ENCODE measurements at regions not wholly inside any gene's neighbourhood (a gene's known extent, or its start where the extent isn't known, plus 50 kb on each side); places are given as distances from the start of the nearest gene placed in this dataset.
A peak's percentile ranks its signal among the peaks of the same experiment; 100 is the strongest.

- Histone ChIP-seq H3K9ac (ENCODE audit: insufficient read depth, low read length) (no peak overlapping the region), H3K4me3 (replicated peaks in 1 of 4; ENCODE audit: control extremely low read depth in 1 of 4, insufficient read depth in 1 of 4, low read depth in 3 of 4, low read length in 4 of 4) (peak overlapping the region; percentile 33 to 60 (median 36)), H3K27ac (ENCODE audit: insufficient read depth, low read length) (no peak overlapping the region), H4K20me1 (ENCODE audit: control insufficient read depth, extremely low read depth, insufficient read depth, low read length) (no peaks in the 10 kb centered on the region), H3K36me3 (ENCODE audit: control insufficient read depth, insufficient read depth, low read length) (no peaks in the 10 kb centered on the region), H3K9me3 (ENCODE audit: control insufficient read depth, insufficient read depth, low read depth, low read length) (no peaks in the 10 kb centered on the region), H3K27me3 (ENCODE audit: control insufficient read depth, insufficient read depth, low read length) (no peaks in the 10 kb centered on the region), H3K4me2 (ENCODE audit: extremely low read depth, insufficient read depth, low read length) (peak overlapping the region; percentile 85), H3K4me1 (ENCODE audit: control insufficient read depth, extremely low read depth, insufficient read depth, low read length) (no peaks in the 10 kb centered on the region), H3K79me2 (ENCODE audit: control insufficient read depth, insufficient read depth, low read length) (no peaks in the 10 kb centered on the region), H2AFZ (ENCODE audit: low read length) (peak overlapping the region; percentile 74)
- peak in 1 of 2 donors; percentile 41 for DNase-seq (ENCODE audit: low read depth in 2 of 2)
- no peak for TF ChIP-seq EZH2 (IDR thresholded peaks at IDR 0.05; ENCODE audit: low read length, missing control alignments)
- no peak for TF ChIP-seq CTCF (conservative IDR thresholded peaks at IDR 0.05 in 1 of 2, IDR thresholded peaks at IDR 0.05 in 1 of 2; ENCODE audit: low read depth in 1 of 2, low read length in 2 of 2)
Measured at GRCh38 chr18:11269257-11269656, 119.9 kb upstream of the PIEZO2 start.

- no peak overlapping the region for H3K27ac ChIP-seq (ENCODE audit: insufficient read depth, low read length)
Measured at GRCh38 chr18:11268741-11269233, 119.4 kb upstream of the PIEZO2 start.

GRCh38 chr18:11268153-11268552, 118.8 kb upstream of the PIEZO2 start:
- H3K9ac ChIP-seq (ENCODE audit: insufficient read depth, low read length) = no peak overlapping the region
- TF ChIP-seq EZH2 (IDR thresholded peaks at IDR 0.05; ENCODE audit: low read length, missing control alignments) (no peak), CTCF (conservative IDR thresholded peaks at IDR 0.05 in 1 of 2, IDR thresholded peaks at IDR 0.05 in 1 of 2; ENCODE audit: low read depth in 1 of 2, low read length in 2 of 2) (no peak)
- no peak overlapping the region for H2AFZ ChIP-seq (ENCODE audit: low read length)
- H3K4me1 ChIP-seq (ENCODE audit: control insufficient read depth, extremely low read depth, insufficient read depth, low read length) = no peaks in the 10 kb centered on the region
- H3K4me2 ChIP-seq (ENCODE audit: extremely low read depth, insufficient read depth, low read length) = no peak overlapping the region
- no peaks in the 10 kb centered on the region for H4K20me1 ChIP-seq (ENCODE audit: control insufficient read depth, extremely low read depth, insufficient read depth, low read length)
- H3K4me3 ChIP-seq (replicated peaks in 1 of 4; ENCODE audit: control extremely low read depth in 1 of 4, insufficient read depth in 1 of 4, low read depth in 3 of 4, low read length in 4 of 4) = peak overlapping the region in 2 of 4 experiments; percentile 33 to 60
- H3K9me3 ChIP-seq (ENCODE audit: control insufficient read depth, insufficient read depth, low read depth, low read length) = no peaks in the 10 kb centered on the region
- DNase-seq (ENCODE audit: low read depth in 2 of 2) = no peak
- no peaks in the 10 kb centered on the region for H3K79me2 ChIP-seq (ENCODE audit: control insufficient read depth, insufficient read depth, low read length)
- H3K27me3 ChIP-seq (ENCODE audit: control insufficient read depth, insufficient read depth, low read length) = no peaks in the 10 kb centered on the region
- H3K36me3 ChIP-seq (ENCODE audit: control insufficient read depth, insufficient read depth, low read length) = no peaks in the 10 kb centered on the region
- H3K27ac ChIP-seq (ENCODE audit: insufficient read depth, low read length) = no peak overlapping the region

More at GRCh38 chr18:11268741-11269233, 119.4 kb upstream of the PIEZO2 start:
- Histone ChIP-seq H3K4me2 (ENCODE audit: extremely low read depth, insufficient read depth, low read length) (peak overlapping the region; percentile 85), H3K9ac (ENCODE audit: insufficient read depth, low read length) (no peak overlapping the region), H3K9me3 (ENCODE audit: control insufficient read depth, insufficient read depth, low read depth, low read length) (no peaks in the 10 kb centered on the region), H3K27me3 (ENCODE audit: control insufficient read depth, insufficient read depth, low read length) (no peaks in the 10 kb centered on the region), H3K36me3 (ENCODE audit: control insufficient read depth, insufficient read depth, low read length) (no peaks in the 10 kb centered on the region), H3K4me3 (replicated peaks in 1 of 4; ENCODE audit: control extremely low read depth in 1 of 4, insufficient read depth in 1 of 4, low read depth in 3 of 4, low read length in 4 of 4) (peak overlapping the region; percentile 33 to 60 (median 36)), H3K79me2 (ENCODE audit: control insufficient read depth, insufficient read depth, low read length) (no peaks in the 10 kb centered on the region), H2AFZ (ENCODE audit: low read length) (peak overlapping the region; percentile 74), H4K20me1 (ENCODE audit: control insufficient read depth, extremely low read depth, insufficient read depth, low read length) (no peaks in the 10 kb centered on the region), H3K4me1 (ENCODE audit: control insufficient read depth, extremely low read depth, insufficient read depth, low read length) (no peaks in the 10 kb centered on the region)
- no peak for TF ChIP-seq EZH2 (IDR thresholded peaks at IDR 0.05; ENCODE audit: low read length, missing control alignments)
- TF ChIP-seq CTCF (conservative IDR thresholded peaks at IDR 0.05 in 1 of 2, IDR thresholded peaks at IDR 0.05 in 1 of 2; ENCODE audit: low read depth in 1 of 2, low read length in 2 of 2) = no peak
- DNase-seq (ENCODE audit: low read depth in 2 of 2) = peak in 1 of 2 donors; percentile 88
